NB4 (cell line): ENCODE measurements at regions not wholly inside any gene's neighbourhood (a gene's known extent, or its start where the extent isn't known, plus 50 kb on each side); places are given as distances from the start of the nearest gene placed in this dataset.

Experiments used
- CTCF ChIP-seq: IDR thresholded peaks from one replicate; pipeline ENCODE4 v1.5.1; 2012; ENCODE audit warnings: low read depth, low read length
- POLR2A ChIP-seq: IDR thresholded peaks from 2 replicates; pipeline ENCODE4 v1.6.1; 2011; ENCODE audit warnings: mild to moderate bottlenecking; ENCODE audit not compliant: insufficient read length; ENCODE audit errors: extremely low read depth
- TF ChIP-seq, protein P1 (sequence below): IDR thresholded peaks from 2 replicates; pipeline ENCODE4 v1.6.1; 2011; ENCODE audit warnings: low read depth, low read length

DNA sequence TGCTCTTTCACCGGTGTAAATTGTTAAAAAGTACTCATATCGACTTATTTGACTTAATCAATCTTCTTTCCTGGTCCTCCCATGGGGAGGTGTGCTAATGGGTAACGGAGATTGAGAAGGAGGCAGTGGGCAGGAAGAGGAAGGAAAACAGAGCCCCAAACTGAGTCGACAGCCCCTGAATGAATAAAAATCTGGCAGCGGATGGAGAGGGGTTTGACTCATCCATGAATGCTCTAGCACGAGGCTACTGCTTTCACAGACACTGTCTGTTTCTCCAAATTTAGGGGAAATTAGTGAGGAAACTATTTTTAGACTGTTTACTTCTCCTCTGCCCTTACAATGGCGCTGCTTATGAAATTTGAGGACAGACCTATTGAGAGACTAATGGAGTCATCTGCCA lies 142.2 kb upstream of the ATXN1 start:
- TF ChIP-seq POLR2A = no peak
- no peak for TF ChIP-seq CTCF
- TF ChIP-seq, protein P1, sequence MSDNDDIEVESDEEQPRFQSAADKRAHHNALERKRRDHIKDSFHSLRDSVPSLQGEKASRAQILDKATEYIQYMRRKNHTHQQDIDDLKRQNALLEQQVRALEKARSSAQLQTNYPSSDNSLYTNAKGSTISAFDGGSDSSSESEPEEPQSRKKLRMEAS = no peak
